GM12872 (cell line): ENCODE measurements at regions not wholly inside any gene's neighbourhood (a gene's known extent, or its start where the extent isn't known, plus 50 kb on each side); places are given as distances from the start of the nearest gene placed in this dataset.

Experiments used
- CTCF ChIP-seq: IDR thresholded peaks from 3 replicates; pipeline ENCODE4 v1.5.1; 2011; ENCODE audit warnings: low read depth, mild to moderate bottlenecking, low read length, moderate library complexity; ENCODE audit not compliant: insufficient read depth

GRCh38 chr4:189299706-189300105, 641.0 kb upstream of the FRG1 start:
- no peak for TF ChIP-seq CTCF

- no peak for TF ChIP-seq CTCF
Observed at GRCh38 chr4:189301692-189302091, 639.0 kb upstream of the FRG1 start.

GRCh38 chr4:189302719-189303118, 638.0 kb upstream of the FRG1 start:
- no peak for TF ChIP-seq CTCF

GRCh38 chr4:189304167-189304566, 636.5 kb upstream of the FRG1 start:
- no peak for TF ChIP-seq CTCF

GRCh38 chr4:189304809-189305208, 635.9 kb upstream of the FRG1 start:
- no peak for TF ChIP-seq CTCF

GRCh38 chr4:189305500-189305899, 635.2 kb upstream of the FRG1 start:
- TF ChIP-seq CTCF, result no peak

- no peak for TF ChIP-seq CTCF
Observed at GRCh38 chr4:189311251-189311650, 629.4 kb upstream of the FRG1 start.

- TF ChIP-seq CTCF, result no peak
Observed at GRCh38 chr4:189313064-189313463, 627.6 kb upstream of the FRG1 start.
